ENCODE measurements at regions not wholly inside any gene's neighbourhood (a gene's known extent, or its start where the extent isn't known, plus 50 kb on each side); places are given as distances from the start of the nearest gene placed in this dataset.

- intact Hi-C loops (cut with micrococcal nuclease) = no loop called here
- no peaks in the 10 kb centered on the region for H3K36me3 Mint-ChIP-seq (ENCODE audit: insufficient read depth, unreplicated experiment)
- peaks cover 6% of the 10 kb centered on the region for H3K4me1 Mint-ChIP-seq (ENCODE audit: insufficient read depth, unreplicated experiment)
- no peak for DNase-seq (ENCODE audit: unreplicated experiment)
- ChIA-PET CTCF (no interaction called here), POLR2A (no interaction called here)
- H3K9me3 Mint-ChIP-seq (ENCODE audit: unreplicated experiment) = no peaks in the 10 kb centered on the region
- H3K27me3 Mint-ChIP-seq (ENCODE audit: insufficient read depth, unreplicated experiment) = no peaks in the 10 kb centered on the region
- TF ChIP-seq, protein P1, sequence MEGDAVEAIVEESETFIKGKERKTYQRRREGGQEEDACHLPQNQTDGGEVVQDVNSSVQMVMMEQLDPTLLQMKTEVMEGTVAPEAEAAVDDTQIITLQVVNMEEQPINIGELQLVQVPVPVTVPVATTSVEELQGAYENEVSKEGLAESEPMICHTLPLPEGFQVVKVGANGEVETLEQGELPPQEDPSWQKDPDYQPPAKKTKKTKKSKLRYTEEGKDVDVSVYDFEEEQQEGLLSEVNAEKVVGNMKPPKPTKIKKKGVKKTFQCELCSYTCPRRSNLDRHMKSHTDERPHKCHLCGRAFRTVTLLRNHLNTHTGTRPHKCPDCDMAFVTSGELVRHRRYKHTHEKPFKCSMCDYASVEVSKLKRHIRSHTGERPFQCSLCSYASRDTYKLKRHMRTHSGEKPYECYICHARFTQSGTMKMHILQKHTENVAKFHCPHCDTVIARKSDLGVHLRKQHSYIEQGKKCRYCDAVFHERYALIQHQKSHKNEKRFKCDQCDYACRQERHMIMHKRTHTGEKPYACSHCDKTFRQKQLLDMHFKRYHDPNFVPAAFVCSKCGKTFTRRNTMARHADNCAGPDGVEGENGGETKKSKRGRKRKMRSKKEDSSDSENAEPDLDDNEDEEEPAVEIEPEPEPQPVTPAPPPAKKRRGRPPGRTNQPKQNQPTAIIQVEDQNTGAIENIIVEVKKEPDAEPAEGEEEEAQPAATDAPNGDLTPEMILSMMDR (IDR thresholded peaks at IDR 0.05; ENCODE audit: unreplicated experiment) = no peak
- no peak overlapping the region for H3K4me3 Mint-ChIP-seq (ENCODE audit: unreplicated experiment)
- BruUV-seq (replicated peaks) = no TSS peak
- H3K27ac Mint-ChIP-seq (ENCODE audit: low read depth, unreplicated experiment) = no peak overlapping the region
These were observed 89.9 kb upstream of the TMPRSS2 start for GRCh38 chr21:41597811-41598231.

- TF ChIP-seq, protein P1 (IDR thresholded peaks at IDR 0.05; ENCODE audit: unreplicated experiment) = no peak
- Mint-ChIP-seq H3K27me3 (ENCODE audit: insufficient read depth, unreplicated experiment) (no peaks in the 10 kb centered on the region), H3K27ac (ENCODE audit: low read depth, unreplicated experiment) (no peak overlapping the region), H3K9me3 (ENCODE audit: unreplicated experiment) (no peaks in the 10 kb centered on the region), H3K4me1 (ENCODE audit: insufficient read depth, unreplicated experiment) (peaks cover 6% of the 10 kb centered on the region), H3K4me3 (ENCODE audit: unreplicated experiment) (no peak overlapping the region), H3K36me3 (ENCODE audit: insufficient read depth, unreplicated experiment) (no peaks in the 10 kb centered on the region)
- BruUV-seq (replicated peaks) = no TSS peak
- ChIA-PET POLR2A (no interaction called here), CTCF (interaction anchor here (0.6 kb wide), 1 partner anchor 439 kb away, joined by 3 read pairs; no protein-coding TSS in a partner anchor)
- DNase-seq (ENCODE audit: unreplicated experiment) = no peak
- intact Hi-C loops (cut with micrococcal nuclease) = no loop called here
These were observed 89.3 kb upstream of the TMPRSS2 start for GRCh38 chr21:41597227-41597626.

- no peaks in the 10 kb centered on the region for H3K9me3 Mint-ChIP-seq (ENCODE audit: unreplicated experiment)
- ChIA-PET CTCF (interaction anchor here (0.6 to 1.3 kb wide), 4 partner anchors 50 to 428 kb away, joined by 3 to 4 read pairs (median 3); no protein-coding TSS in a partner anchor), POLR2A (no interaction called here)
- H3K27ac Mint-ChIP-seq (ENCODE audit: low read depth, unreplicated experiment) = no peak overlapping the region
- TF ChIP-seq, protein P1 (IDR thresholded peaks at IDR 0.05; ENCODE audit: unreplicated experiment) = no peak
- no peaks in the 10 kb centered on the region for H3K36me3 Mint-ChIP-seq (ENCODE audit: insufficient read depth, unreplicated experiment)
- H3K4me3 Mint-ChIP-seq (ENCODE audit: unreplicated experiment) = no peak overlapping the region
- H3K27me3 Mint-ChIP-seq (ENCODE audit: insufficient read depth, unreplicated experiment) = no peaks in the 10 kb centered on the region
- H3K4me1 Mint-ChIP-seq (ENCODE audit: insufficient read depth, unreplicated experiment) = peaks cover under 1% of the 10 kb centered on the region
- no TSS peak for BruUV-seq (replicated peaks)
- DNase-seq (ENCODE audit: unreplicated experiment) = no peak
- intact Hi-C loops (cut with micrococcal nuclease) = no loop called here
These were observed 88.4 kb upstream of the TMPRSS2 start for GRCh38 chr21:41596241-41596925.

DNA sequence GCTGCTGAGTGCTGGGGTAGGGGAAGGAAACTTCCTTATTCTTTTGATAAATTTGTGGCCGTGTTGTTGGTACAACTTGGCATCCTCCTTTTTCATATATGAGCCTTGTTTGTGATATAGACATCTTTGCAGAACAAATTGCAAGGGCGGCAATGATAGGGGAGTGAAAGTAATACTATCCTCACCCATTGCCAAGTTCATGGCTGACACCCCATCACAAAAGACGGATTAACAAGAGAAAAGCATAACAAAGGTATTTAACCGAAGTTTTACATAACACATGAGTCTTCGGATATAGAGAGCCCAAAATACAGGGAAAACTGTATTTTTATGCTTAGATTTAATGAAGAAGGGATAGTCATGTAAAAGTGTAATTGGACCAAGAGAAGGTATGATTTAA is 86.3 kb upstream of the TMPRSS2 start:
- no peaks in the 10 kb centered on the region for H3K27me3 Mint-ChIP-seq (ENCODE audit: insufficient read depth, unreplicated experiment)
- no peaks in the 10 kb centered on the region for H3K36me3 Mint-ChIP-seq (ENCODE audit: insufficient read depth, unreplicated experiment)
- ChIA-PET POLR2A (interaction anchor here (0.7 kb wide), 1 partner anchor 216 kb away, joined by 3 read pairs; no protein-coding TSS in a partner anchor), CTCF (interaction anchor here (0.5 to 0.6 kb wide), 2 partner anchors 12 to 124 kb away, joined by 3 read pairs; no protein-coding TSS in a partner anchor)
- H3K4me3 Mint-ChIP-seq (ENCODE audit: unreplicated experiment) = no peak overlapping the region
- TF ChIP-seq, protein P1 (IDR thresholded peaks at IDR 0.05; ENCODE audit: unreplicated experiment) = no peak
- no peak for DNase-seq (ENCODE audit: unreplicated experiment)
- intact Hi-C loops (cut with micrococcal nuclease) = no loop called here
- no TSS peak for BruUV-seq (replicated peaks)
- no peak overlapping the region for H3K27ac Mint-ChIP-seq (ENCODE audit: low read depth, unreplicated experiment)
- H3K9me3 Mint-ChIP-seq (ENCODE audit: unreplicated experiment) = no peaks in the 10 kb centered on the region
- no peaks in the 10 kb centered on the region for H3K4me1 Mint-ChIP-seq (ENCODE audit: insufficient read depth, unreplicated experiment)
